Tibial nerve (tissue), 4 donors: ENCODE measurements at regions not wholly inside any gene's neighbourhood (a gene's known extent, or its start where the extent isn't known, plus 50 kb on each side); places are given as distances from the start of the nearest gene placed in this dataset.

Experiments
- DNase-seq, 2 donors: peaks; one replicate each; pipeline ENCODE4 v3.0.0-alpha.2; 2019; ENCODE audit warnings: low spot score in 2 of 2
- H3K27ac ChIP-seq, 4 donors: fragments of 200-600 bp; sonication (generic) in 3 of 4; one replicate each; pipeline ENCODE4 v1.5.1; 2017 to 2019; ENCODE audit warnings: mild to moderate bottlenecking in 1 of 4
- H3K27me3 ChIP-seq, 2 donors: fragments of 200-600 bp; sonication (generic) in 1 of 2; one replicate each; pipeline versions ENCODE4 v1.5.1 to v1.6.0; 2017 to 2019
- H3K36me3 ChIP-seq, 3 donors: fragments of 200-600 bp; sonication (generic); one replicate each; pipeline ENCODE4 v1.5.1; 2018 to 2019
- H3K4me1 ChIP-seq, 4 donors: fragments of 200-600 bp; sonication (generic) in 3 of 4; one replicate each; pipeline ENCODE4 v1.5.1; 2017 to 2019
- H3K4me3 ChIP-seq, 4 donors: fragments of 200-600 bp; sonication (generic) in 3 of 4; one replicate each; pipeline ENCODE4 v1.5.1; 2017 to 2019; ENCODE audit warnings: mild to moderate bottlenecking in 1 of 4, moderate library complexity in 1 of 4
- H3K9me3 ChIP-seq, 4 donors: fragments of 200-600 bp; sonication (generic) in 3 of 4; one replicate each; pipeline ENCODE4 v1.5.1; 2017 to 2019
- EP300 ChIP-seq, 2 donors: sonication (generic); formaldehyde crosslinking; IDR thresholded peaks; one replicate each; pipeline ENCODE4 v1.6.1; 2017; ENCODE audit warnings: antibody characterized with exemption in 2 of 2, mild to moderate bottlenecking in 1 of 2
- POLR2A ChIP-seq, 2 donors: fragments of 450-650 bp; IDR thresholded peaks; one replicate each; pipeline ENCODE4 v1.6.1; 2017; ENCODE audit warnings: antibody characterized with exemption in 2 of 2, mild to moderate bottlenecking in 2 of 2, moderate library complexity in 2 of 2
- WGBS, 2 donors: methylation state at CpG; one replicate each; pipeline ENCODE4 v1.1.5; 2018; 5-methylcytosine and 5-hydroxymethylcytosine counted together
- TF ChIP-seq, protein P1 (sequence below), 5 experiments: fragments of 200-600 bp in 3 of 5; fragments of 450-650 bp in 2 of 5; sonication (generic) in 3 of 5; IDR thresholded peaks; one replicate each; pipeline ENCODE4 v1.5.1; 2016 to 2019; ENCODE audit warnings: antibody characterized with exemption in 5 of 5, mild to moderate bottlenecking in 3 of 5, moderate library complexity in 2 of 5

DNA sequence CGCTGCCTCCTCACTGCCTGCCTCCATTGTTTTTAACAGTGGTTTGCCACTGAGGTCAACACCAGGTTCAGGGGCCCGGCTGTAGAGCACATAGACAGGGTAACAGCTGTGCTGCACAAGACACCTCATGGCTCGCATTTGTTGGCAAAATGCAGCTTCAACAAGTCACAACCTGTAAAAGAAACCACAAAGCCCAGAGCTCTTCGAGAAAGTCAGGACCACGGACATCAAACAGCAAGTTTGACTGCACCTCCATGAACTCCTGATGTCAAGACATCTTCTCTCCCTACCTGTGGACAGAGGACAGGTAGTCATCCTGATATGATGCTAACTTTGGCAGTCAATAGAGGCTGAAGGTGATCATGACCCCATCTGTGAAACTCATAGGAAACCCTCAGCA lies 142.4 kb upstream of the SOX9 start:
- Histone ChIP-seq H3K4me3 (no peak overlapping the region), H3K36me3 (no peaks in the 10 kb centered on the region), H3K4me1 (peaks cover 0 to 21% (median 7%) of the 10 kb centered on the region in 4 donors), H3K27me3 (no peaks in the 10 kb centered on the region), H3K27ac (no peak overlapping the region), H3K9me3 (peaks cover 0 to 5% (median 0%) of the 10 kb centered on the region in 4 donors)
- DNase-seq: no peak
- TF ChIP-seq, protein P1, sequence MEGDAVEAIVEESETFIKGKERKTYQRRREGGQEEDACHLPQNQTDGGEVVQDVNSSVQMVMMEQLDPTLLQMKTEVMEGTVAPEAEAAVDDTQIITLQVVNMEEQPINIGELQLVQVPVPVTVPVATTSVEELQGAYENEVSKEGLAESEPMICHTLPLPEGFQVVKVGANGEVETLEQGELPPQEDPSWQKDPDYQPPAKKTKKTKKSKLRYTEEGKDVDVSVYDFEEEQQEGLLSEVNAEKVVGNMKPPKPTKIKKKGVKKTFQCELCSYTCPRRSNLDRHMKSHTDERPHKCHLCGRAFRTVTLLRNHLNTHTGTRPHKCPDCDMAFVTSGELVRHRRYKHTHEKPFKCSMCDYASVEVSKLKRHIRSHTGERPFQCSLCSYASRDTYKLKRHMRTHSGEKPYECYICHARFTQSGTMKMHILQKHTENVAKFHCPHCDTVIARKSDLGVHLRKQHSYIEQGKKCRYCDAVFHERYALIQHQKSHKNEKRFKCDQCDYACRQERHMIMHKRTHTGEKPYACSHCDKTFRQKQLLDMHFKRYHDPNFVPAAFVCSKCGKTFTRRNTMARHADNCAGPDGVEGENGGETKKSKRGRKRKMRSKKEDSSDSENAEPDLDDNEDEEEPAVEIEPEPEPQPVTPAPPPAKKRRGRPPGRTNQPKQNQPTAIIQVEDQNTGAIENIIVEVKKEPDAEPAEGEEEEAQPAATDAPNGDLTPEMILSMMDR (IDR thresholded peaks at IDR 0.05): no peak
- TF ChIP-seq POLR2A (IDR thresholded peaks at IDR 0.05) (no peak), EP300 (IDR thresholded peaks at IDR 0.05) (no peak)
- WGBS, 2 donors: 75 to 81% methylated on average over 5 of the region's 5 CpGs

DNA sequence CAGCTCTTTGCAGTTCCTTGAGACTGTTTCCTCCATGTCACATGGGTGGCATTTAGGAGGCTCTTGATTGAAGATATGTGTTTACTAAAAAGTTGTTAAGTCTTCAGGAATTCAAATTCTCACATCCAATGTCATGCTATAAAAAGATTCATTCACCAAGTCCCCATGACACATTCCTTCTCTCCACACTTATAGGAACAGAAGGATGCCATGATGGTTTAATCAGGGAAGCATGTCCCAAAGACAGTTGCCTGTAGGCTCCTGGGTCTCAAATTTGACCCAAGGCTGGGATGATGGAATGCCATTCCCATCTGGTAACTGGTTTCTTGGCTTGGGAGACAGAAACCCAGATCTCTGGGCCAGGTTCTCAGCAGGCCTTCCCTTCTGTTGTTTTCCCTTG lies 140.6 kb upstream of the SOX9 start:
- no peak for TF ChIP-seq POLR2A (IDR thresholded peaks at IDR 0.05)
- TF ChIP-seq, protein P1 (IDR thresholded peaks at IDR 0.05): no peak
- no peak for TF ChIP-seq EP300 (IDR thresholded peaks at IDR 0.05)
- Histone ChIP-seq H3K9me3 (peaks cover 0 to 5% (median 0%) of the 10 kb centered on the region in 4 donors), H3K4me3 (no peak overlapping the region), H3K27ac (no peak overlapping the region), H3K36me3 (no peaks in the 10 kb centered on the region), H3K27me3 (no peaks in the 10 kb centered on the region), H3K4me1 (peaks cover 0 to 11% (median 1%) of the 10 kb centered on the region in 4 donors)
- no peak for DNase-seq

DNA sequence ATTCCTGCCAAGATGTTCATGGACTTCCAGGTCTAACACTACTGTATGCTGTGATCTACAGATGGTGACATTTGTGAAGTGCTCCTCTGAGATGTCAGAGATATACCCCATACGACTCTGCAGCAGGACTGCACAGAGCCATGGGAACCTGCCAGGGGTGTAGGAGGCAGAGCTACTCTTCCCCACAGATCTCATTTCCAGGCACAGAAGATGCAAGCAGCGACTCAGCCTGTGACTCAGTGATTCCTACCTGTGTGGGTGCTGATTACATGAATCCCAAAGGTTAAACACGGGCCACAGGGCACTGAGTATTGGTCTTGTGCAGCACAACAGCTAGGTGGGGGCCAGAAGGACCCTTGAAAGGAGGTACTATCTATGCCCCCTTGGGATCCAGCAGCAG lies 137.0 kb upstream of the SOX9 start:
- TF ChIP-seq EP300 (IDR thresholded peaks at IDR 0.05): no peak
- TF ChIP-seq, protein P1 (IDR thresholded peaks at IDR 0.05): no peak
- TF ChIP-seq POLR2A (IDR thresholded peaks at IDR 0.05): no peak
- no peak for DNase-seq
- no peaks in the 10 kb centered on the region for H3K27me3 ChIP-seq
- no peaks in the 10 kb centered on the region for H3K36me3 ChIP-seq
- H3K9me3 ChIP-seq: peaks cover 0 to 5% (median 0%) of the 10 kb centered on the region in 4 donors
- WGBS, 2 donors: 66 to 79% methylated on average over 3 of the region's 3 CpGs
- H3K4me3 ChIP-seq: no peak overlapping the region
- no peak overlapping the region for H3K27ac ChIP-seq
- peaks cover 0 to 5% (median 0%) of the 10 kb centered on the region in 4 donors for H3K4me1 ChIP-seq

DNA sequence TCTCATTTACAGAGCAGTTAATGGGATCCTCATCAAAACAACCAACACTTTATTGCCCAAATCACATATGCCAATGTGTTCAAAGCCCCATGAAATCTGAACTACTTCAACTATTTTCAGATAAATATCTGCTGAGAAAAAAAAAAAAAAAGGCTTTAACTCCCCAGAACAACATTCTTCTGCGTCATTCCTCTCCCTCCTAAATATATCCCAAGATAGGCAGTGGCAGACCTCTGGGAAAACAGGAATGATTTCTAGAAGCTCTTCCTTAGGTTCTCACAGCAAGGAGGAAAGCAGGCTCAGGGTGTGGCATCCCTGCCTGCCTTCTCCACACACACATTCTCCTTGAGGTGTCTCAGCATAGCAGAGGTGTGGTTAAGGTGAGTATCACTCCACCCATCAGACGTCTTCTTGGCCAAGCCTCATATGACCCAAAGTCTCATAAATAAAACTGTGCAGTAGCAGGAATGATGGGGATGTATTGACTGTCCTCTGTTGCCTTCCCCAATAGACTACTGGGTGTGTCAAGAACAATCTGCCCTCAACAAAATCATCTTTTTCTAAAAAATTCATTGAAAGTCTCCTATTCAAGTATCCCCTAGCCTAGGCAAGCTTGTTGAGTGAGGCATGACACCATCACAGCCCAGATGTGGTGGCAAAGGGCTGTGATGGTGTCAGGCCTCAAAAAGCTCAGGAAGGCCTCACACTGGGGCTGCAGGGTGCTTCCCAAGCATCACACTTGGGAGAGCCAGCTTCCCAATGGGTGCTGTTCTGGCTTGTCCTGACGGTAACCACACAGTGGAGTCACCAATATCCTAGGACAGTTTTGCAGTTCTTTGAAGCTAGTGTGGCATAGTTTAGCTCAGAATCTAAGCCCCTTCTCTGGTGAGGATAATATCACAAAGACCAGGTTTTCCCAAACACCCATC lies 135.4 kb upstream of the SOX9 start:
- TF ChIP-seq EP300 (IDR thresholded peaks at IDR 0.05): no peak
- TF ChIP-seq, protein P1 (IDR thresholded peaks at IDR 0.05): no peak
- no peak for TF ChIP-seq POLR2A (IDR thresholded peaks at IDR 0.05)
- Histone ChIP-seq H3K27ac (no peak overlapping the region), H3K9me3 (no peaks in the 10 kb centered on the region), H3K4me3 (no peak overlapping the region), H3K27me3 (no peaks in the 10 kb centered on the region), H3K36me3 (no peaks in the 10 kb centered on the region), H3K4me1 (peaks cover 0 to 5% (median 0%) of the 10 kb centered on the region in 4 donors)
- no peak for DNase-seq
- 80% methylated on average over 3 of the region's 3 CpGs for WGBS, 2 donors

DNA sequence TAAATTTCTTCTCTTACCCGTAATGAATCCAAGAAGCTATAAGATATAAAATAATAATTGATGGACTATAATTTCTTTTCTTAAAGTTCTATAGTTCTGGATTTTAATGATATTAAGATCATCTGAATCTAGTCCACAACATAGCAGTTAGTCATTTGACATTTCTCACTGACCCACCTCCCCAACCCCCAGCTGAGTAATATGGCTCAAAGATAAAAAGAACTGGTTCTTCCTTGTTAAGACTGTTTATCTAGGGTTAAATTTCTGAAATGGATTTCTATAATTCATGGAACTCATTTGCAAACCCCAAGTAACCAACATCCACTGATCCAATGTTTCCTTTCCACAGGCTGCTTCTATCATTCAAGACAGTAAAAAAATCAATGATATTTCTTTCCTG lies 133.9 kb upstream of the SOX9 start:
- 90 to 92% methylated on average over 1 of the region's 1 CpG for WGBS, 2 donors
- TF ChIP-seq EP300 (IDR thresholded peaks at IDR 0.05) (no peak), POLR2A (IDR thresholded peaks at IDR 0.05) (no peak)
- TF ChIP-seq, protein P1 (IDR thresholded peaks at IDR 0.05): no peak
- Histone ChIP-seq H3K9me3 (no peaks in the 10 kb centered on the region), H3K27me3 (no peaks in the 10 kb centered on the region), H3K4me3 (no peak overlapping the region), H3K27ac (no peak overlapping the region), H3K36me3 (no peaks in the 10 kb centered on the region), H3K4me1 (peaks cover 0 to 5% (median 0%) of the 10 kb centered on the region in 4 donors)
- no peak for DNase-seq
